GM12872 (cell line): ENCODE measurements at regions not wholly inside any gene's neighbourhood (a gene's known extent, or its start where the extent isn't known, plus 50 kb on each side); places are given as distances from the start of the nearest gene placed in this dataset.

ENCODE experiments used
- TF ChIP-seq, protein P1 (sequence below): IDR thresholded peaks from 3 replicates; pipeline ENCODE4 v1.5.1; 2011; ENCODE audit warnings: low read depth, mild to moderate bottlenecking, low read length, moderate library complexity; ENCODE audit not compliant: insufficient read depth

DNA sequence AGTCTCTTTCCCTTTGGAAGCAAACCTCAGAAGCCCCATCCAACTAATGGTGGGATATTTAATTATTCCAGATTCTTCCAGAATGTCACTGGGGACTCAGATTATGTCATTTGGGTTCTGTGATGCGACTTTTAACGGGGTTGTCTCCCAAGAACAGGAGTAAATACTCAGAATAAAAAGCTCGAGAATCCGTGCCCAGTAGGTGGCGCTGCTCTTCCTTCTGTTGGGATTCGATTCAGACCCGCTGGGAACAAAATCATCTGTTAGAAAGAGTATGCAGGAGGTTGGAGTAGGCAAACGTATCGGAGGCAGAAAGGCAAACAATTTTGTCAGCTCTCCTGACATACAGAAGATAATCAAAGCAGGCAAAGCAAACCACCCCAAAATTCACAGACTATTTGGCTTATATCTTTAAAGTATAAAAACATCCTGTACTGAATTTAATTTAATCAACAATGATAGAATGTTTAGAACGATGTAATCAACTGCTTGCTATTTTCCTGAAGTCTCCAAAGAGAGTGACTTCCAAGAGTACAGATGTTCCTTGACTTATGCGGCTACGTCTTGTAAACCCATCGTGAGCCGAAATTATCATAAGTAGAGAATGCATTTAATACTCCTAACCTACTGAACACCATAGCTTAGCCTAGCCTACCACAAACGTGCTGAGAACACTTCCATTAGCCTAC, 169.8 kb upstream of the RAI14 start:
- TF ChIP-seq, protein P1, sequence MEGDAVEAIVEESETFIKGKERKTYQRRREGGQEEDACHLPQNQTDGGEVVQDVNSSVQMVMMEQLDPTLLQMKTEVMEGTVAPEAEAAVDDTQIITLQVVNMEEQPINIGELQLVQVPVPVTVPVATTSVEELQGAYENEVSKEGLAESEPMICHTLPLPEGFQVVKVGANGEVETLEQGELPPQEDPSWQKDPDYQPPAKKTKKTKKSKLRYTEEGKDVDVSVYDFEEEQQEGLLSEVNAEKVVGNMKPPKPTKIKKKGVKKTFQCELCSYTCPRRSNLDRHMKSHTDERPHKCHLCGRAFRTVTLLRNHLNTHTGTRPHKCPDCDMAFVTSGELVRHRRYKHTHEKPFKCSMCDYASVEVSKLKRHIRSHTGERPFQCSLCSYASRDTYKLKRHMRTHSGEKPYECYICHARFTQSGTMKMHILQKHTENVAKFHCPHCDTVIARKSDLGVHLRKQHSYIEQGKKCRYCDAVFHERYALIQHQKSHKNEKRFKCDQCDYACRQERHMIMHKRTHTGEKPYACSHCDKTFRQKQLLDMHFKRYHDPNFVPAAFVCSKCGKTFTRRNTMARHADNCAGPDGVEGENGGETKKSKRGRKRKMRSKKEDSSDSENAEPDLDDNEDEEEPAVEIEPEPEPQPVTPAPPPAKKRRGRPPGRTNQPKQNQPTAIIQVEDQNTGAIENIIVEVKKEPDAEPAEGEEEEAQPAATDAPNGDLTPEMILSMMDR: peak; percentile 76

DNA sequence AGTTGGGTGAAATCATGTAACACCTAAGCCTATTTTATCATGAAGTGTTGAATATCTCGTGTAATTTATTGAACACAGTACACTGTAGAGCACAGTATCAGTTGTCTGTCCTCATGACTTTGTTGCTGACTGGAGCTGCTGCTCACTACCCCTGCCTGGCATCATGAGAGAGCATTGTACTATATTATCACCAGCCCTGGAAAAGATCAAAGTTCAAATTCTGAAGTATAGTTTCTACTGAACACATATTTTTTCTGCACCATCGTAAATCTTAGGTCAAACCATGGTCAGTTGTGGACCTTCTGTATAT, 169.3 kb upstream of the RAI14 start:
- TF ChIP-seq, protein P1: no peak

DNA sequence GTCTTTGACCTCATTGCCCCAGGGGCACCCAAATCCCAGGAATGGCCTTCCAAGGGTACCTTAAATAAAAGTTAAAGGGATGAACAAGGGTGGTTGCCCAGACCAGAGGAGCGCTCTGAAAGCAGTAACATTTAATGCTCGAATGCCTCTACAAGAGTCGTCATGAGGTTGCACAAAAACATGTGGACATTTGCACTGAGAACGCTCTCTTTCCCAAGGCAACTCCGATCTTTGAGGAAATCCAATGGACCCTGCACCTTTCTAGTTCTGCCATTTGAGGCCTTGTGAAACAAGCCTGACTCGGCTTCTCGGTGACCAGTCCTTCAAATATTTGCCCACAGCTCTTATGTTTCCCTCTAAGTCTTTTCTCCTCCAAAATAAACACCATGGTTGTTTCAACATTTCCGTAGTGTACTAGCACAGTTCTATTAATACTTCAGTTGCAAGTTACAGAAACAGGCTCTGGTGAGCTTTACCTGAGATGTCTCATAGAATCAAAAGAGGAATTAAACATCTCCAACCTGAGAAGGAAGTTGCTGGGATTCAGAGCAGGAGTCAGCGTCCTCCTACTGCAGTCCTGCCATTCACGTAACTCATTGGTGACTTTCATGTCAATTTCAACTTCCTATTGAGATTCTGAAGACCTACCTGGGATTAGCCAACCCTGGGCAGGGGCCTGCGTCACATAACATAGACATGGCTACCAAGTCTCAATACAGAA, 168.8 kb upstream of the RAI14 start:
- TF ChIP-seq, protein P1: no peak

DNA sequence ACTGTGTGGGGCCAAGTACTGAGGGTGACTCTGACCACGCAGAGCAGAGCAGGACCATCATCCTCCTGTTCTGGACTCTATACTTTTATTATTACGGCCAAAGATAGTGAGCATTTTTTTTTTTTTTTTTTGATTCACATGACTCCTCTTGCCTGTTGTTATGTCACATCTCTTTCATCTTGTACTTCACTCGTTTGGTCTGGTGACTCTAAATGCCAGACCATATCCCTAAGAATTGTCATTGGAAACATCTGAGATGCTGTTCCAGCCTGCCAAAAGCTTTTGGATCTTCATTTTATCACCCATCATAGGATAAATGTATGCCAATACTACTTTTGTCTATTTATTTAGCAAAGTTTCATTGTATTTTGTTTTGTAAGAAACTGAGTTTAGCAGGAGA, 168.2 kb upstream of the RAI14 start:
- TF ChIP-seq, protein P1: no peak

DNA sequence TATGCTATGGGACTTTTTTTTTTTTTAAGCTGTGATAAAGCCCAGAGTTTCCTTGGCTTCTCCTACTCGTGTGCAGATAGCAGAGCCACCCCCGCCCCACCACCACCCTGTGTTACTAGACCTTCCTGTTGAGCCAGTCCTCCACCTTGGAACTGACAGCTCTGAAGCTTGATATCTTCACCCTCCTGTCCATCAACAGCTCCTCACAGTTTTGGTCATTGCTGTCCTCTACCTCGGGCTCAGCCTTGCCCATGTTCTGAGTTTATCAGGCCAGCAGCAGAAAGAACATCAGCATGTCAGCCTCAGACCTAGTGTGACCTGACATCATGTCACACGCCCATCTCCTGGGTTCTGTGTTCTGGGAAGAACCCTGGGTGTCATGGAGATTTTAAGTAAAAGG, 167.1 kb upstream of the RAI14 start:
- TF ChIP-seq, protein P1: no peak

DNA sequence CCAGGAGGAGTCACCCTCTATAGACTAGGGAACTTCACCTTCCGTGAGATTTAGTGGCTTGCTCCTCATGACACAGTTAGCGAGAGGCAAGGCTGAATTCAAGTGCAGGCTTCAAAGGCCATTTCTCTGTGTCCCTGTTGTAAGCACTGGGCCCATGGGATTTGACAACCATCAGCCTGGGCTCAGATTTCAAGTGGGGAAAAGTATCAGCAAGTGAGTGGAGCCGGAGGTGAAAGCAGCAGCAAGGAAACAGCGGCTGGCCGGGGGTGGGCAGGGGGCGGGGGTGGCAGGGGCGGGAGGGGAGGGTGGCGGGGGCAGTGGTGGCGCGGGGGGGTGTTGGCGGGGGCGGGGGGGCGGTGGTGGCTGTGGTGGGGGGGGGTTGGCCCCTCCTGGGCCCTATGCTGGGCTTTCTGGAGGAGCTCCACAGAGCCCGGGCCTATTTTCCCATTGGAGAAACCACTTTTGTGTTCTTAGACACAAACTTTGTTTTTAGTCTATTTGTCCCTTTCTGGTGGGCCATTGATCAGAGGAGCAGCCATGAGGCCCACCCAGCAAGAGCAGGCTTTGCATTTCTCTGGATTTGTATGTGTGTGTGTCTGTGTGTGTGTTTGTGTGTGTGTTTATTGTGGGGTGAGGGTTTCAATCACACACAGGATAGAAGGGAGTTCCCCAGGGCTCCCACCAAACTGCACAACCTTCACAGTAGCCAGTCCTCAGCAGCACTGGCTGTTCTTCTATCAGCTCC, 165.4 kb upstream of the RAI14 start:
- TF ChIP-seq, protein P1: no peak

DNA sequence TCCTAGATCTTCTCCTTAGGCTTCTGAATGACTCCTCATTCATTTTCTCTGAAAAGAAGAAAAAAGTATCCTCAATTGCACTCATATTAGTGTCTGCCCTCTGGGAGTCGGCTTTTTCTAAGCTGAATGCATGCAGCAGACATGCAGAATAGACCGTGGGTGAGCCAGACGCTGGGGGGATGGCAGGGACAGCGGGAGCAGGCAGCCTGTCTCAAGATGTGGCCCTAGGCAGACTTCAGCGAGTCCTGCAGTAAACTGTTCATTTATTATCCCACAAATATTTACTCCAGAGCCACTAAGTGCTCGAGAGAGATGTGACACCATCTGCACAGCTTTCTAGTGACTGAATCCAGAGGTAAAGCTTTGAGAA, 164.9 kb upstream of the RAI14 start:
- TF ChIP-seq, protein P1: no peak
